ENCODE measurements at regions not wholly inside any gene's neighbourhood (a gene's known extent, or its start where the extent isn't known, plus 50 kb on each side); places are given as distances from the start of the nearest gene placed in this dataset.
"Not testable (repeated sequence)": the region's sequence is repeated elsewhere in the genome, so short reads cannot be mapped to it uniquely, and the experiment has no call there.

GRCh38 chr10:2888403-2889004 lies 178.8 kb upstream of the PFKP start:
- no peak for ATAC-seq

DNA sequence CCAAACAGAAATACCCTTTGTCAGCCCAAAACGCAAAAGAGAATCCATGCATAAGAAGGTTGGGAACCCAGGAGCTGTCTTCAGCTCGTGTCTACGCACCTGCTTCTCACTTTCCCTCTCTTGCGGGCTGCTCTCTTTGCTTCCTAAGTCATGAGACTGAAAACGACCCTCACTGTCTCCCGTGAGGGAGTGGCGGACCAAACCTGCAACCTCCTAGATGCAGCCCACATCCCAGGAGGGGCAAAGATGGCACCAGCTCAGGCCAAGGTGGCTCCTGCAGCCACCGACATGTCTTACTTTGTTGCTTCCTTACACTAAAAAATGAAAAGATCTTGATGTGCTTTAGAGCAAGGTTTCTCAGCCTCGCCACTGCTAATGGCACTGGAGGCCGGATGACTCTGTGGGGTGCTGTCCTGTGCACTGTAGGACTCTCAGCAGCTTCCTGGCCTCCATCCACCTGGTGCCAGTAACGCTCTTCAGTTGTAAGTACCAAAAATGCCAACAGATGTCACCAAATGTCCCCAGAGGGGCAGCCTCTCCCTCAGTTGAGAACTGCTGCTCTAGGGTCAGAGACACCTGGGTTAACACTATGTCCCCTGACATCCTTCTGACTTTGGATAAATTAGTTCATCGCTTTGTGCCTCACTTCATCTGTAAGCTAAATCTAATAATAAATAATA lies 179.8 kb upstream of the PFKP start:
- ATAC-seq: no peak

GRCh38 chr10:2886662-2887061 lies 180.7 kb upstream of the PFKP start:
- ATAC-seq: no peak

DNA sequence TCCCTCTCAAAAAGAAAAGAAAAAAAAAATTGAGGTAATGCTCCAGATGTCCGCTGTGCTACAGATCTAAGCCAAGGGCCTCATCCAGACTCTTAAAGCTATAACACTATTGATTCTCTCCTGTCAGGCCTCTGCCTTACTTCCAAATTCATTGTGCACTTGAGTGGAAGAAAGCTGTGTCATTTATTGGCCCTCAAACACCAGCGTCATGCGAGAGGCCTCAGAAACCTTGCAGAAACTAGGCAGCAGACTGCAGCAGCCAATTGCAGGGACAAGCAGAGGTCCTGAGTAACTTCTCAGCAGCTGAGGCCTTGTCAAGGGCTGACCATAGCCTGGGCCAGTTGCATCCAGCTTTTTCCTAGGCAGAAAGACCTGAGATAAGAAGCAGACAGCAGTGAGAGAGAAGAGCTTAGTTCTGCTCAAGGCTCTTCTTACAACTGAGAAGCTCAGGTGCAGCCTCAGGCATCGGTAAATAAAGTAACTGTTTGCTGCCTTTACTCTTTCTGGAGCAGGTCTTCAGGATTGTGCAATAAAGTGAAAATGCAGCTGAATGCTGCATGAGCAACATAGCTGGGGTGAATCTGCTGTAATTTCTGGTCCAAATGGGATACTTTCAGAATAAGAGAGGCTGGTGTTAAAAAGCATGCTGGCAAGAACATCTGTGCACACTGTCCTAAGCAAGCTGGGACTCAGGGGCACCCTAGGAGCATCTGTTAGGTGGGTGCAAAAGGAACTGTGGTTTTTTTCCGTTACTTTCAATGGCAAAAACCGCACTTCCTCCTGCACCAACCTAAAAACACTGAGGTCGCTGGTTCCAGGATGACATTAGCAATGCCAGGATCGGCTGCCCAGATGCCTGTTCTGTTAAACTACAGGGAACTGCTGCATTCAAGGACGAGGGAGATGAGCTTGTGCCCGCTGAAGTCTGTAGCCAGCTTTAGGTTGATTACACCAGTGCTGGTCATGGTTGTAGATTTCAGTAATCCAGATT lies 181.8 kb upstream of the PFKP start:
- no peak for ATAC-seq

DNA sequence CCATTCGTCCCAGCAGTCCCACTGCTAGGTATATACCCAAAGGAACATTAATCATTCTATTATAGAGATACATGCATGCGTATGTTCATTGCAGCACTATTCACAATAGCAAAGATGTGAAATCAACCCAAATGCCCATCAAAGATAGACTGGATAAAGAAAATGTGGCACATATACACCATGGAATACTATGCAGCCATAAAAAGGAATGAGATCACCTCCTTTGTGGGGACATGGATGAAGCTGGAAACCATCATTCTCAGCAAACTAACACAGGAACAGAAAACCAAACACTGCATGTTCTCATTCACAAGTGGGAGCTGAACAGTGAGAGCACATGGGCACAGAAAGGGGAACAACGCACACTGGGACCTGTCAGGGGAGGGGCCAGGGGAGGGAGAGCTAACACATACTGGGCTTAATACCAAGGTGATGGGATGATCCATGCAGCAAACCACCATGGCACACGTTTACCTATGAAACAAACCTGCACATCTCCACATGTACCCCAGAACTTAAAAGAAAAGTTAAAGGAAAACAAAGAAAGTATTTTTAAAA lies 183.3 kb upstream of the PFKP start:
- ATAC-seq: not testable (repeated sequence)

DNA sequence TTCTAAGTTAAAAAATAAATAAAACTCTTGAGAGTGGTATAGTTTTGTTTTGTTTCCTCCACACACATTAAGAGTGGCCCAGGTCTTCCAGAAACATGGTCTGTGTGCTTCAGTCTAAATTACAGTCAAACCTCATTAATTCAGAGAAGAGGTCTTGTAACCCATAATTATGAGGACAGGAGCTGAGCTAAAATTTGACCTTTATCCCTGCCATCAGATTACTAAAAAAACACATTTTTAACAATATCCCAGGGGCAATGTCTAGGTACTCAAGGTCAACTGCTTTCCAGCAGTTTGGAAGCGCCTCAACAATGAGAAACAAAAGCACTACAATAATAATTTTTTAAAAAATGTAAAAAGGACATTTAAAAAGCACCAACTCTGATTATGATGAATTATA lies 184.1 kb upstream of the PFKP start:
- ATAC-seq: no peak

DNA sequence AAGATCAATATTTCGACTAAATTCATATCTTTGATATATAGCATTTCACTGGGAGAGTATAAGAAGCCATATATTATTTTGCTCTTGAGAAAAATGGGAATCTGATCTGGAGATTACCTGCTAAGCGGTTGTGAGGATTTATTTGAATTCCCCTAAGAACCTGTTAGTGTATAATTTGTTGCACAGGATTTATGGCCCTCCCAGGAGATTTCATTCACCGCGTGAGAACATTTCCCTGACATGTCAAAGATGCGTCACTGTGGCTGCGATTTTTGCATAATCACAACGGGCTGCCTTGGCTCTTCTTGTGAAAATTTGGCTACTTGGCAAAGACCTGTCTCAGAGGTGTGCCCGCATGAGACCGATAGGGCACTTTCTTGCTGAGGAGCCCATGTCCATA lies 184.7 kb upstream of the PFKP start:
- ATAC-seq: no peak

- ATAC-seq: no peak
Observed at GRCh38 chr10:2881720-2882620, 185.4 kb upstream of the PFKP start.

DNA sequence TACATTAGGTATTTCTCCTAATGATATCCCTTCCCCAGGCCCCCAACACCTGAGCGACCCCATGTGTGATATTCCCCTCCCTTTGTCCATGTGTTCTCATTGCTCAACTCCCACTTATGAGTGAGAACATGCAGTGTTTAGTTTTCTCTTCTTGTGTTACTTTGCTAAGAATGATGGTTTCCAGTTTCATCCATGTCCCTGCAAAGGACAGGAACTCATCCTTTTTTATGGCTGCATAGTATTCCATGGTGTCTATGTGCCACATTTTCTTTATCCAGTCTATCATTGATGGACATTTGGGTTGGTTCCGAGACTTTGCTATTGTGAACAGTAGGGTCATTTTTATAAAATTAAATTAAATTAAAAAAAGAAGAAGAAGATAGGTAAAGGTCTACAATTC lies 187.3 kb upstream of the PFKP start:
- not testable (repeated sequence) for ATAC-seq

DNA sequence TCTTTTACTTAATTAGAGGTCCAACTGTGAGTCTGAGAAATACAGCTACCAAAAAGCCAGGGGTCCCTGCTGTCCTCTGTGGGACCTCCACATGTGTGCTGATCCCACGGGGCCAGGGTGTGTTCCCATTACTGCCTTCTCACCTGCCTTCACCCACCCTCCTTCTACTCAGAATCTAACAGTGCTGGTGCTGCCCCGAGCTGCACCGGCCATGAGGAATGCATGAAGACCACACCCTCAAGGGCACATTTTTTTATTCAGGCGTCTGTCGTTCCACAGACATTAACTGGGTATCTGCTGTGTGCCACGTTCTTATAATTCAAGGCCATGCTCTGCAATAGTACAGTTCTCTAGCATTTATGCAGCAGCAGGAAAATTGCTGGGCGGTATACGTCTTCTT lies 188.5 kb upstream of the PFKP start:
- ATAC-seq: no peak

DNA sequence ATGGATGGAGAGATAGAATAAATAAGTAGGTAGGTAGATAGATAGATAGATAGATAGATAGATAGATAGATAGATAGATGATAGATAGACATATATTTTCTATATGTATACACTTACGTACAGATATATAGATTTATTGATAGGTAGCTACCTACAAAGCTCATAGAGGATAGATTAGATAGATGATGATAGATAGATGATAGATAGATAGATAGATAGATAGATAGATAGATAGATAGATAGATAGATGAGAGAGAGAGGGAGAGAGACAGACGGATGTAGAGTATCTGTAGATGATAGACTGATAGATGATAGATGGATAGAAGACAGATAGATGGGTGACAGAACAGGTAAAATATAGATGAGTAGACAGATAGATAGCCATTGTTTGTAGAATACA lies 191.3 kb upstream of the PFKP start:
- no peak for ATAC-seq

DNA sequence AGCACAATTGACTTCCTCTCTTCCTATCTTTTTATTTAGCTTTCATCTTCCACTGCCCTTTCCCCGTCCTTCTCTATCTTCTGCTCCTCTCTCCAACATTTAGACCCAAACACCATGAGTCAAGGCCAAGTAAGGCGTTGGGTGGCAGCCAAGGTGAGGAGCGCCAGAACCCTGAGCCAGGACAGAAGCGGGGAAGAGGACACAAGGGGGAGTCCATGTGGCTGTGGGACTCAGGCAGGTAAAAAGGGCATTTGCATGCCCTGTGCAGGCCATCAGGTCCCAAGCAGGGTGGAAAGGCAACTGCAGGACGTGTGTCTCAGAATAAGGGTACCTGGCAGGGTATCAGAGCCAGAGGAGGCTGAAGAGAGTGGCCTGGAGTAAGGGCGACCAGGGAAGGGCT lies 192.4 kb upstream of the PFKP start:
- ATAC-seq: no peak

DNA sequence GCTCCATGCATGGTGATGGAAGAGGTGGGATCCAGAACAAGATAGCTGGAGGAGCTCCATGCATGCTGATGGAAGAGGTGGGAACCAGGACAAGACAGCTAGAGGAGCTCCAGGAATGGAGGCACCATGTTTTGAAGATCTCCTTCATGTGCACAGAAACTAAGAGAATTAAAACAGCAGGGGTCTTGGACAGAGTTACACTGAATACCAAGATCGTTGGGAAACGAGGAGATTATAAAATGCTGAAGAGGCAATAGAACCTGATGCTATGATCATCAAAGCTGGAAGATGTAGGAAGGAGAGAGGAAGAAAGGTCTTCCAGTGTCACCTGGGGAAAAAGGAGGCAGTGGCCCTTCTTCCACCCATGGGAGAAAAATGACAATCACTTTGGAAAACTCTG lies 193.6 kb upstream of the PFKP start:
- no peak for ATAC-seq

GRCh38 chr10:2871673-2872219 lies 195.6 kb upstream of the PFKP start:
- no peak for ATAC-seq

DNA sequence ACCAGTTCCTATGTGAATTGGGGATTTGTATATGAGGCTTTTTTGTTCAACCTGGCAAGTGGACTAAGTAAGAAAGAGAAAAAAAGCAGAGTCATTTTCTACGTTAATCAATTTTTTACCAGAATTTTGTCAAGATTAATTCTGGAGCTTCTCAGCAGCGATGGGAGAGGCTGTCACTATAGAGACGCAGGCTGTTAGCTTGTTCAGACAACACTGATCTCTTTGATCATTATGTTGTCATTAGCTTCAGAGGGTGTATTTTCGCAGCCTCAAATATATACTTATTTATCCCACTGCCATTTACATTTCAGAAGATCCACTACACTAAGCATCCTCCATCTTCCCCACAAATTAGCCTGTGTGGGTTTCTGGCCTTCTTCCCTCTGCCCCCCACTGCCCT lies 196.7 kb upstream of the PFKP start:
- no peak for ATAC-seq

DNA sequence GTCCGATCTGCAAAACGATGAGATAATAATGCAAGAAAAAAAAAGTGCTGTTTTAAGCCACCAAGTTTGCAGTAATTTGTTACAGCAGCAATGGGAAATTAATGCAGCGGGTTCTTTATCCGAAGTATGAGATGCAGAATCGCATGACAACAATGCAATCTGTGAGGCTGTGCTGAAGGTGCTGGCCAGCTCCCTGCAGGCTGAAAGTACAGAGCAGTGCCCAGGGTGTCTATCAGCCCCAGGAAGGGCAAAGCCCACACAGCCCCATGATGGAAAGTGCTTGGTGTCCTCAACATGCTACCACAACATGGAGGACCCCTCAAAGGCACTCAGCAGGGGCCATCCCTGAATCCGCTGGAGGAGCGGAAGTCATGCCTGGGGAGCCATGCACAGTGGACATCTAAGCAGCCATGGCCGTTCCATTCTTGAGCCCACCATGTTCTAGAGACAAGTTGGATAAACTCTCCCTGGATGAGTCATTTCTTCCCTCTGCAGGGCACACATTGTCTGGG lies 199.5 kb upstream of the PFKP start:
- ATAC-seq: no peak

DNA sequence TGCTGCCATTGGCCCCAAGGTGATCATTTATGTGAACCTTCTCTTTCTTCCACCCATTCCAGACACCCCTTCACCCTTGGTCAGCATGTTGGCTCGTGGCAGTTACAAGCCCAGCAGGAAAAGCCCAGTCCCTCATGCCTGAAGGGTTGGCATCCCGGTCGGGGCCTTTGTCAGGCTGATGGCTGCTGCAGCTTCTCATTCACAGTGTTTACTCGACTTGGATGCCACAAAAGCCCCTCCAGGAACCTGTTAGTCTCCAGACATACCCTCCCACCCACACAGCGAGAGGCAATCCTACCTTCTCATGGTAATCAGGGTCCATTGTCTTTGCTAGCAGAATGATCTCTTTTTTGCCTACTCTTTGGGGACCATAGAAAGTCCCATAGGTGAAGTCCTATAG lies 200.8 kb upstream of the PFKP start:
- ATAC-seq: no peak

DNA sequence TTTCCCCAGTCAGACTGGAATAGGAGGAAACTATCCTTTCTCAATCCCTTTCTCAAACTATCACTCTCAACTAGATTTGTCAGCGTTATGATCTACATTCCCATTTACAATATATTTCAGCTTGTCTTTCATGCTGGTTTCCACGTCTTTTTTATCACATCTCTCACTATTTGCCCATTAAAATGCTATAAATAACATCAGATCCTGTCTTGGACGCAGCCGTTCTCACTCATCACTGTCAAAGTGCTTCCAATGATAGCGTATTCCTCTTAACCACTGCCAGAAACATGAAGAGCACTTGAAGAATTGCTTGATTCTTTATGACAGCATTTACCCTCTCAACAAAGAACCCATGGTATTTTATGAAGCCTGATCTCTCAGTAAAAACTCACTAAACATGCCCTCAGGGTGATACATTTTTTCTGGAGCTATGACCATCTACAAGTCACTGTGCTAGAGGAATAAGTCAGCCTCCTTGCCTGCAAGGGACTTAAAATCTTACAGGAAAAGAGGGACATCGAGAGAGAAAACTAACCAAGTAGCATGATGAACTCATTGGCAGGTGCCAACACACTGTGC lies 205.6 kb upstream of the PFKP start:
- ATAC-seq: no peak

DNA sequence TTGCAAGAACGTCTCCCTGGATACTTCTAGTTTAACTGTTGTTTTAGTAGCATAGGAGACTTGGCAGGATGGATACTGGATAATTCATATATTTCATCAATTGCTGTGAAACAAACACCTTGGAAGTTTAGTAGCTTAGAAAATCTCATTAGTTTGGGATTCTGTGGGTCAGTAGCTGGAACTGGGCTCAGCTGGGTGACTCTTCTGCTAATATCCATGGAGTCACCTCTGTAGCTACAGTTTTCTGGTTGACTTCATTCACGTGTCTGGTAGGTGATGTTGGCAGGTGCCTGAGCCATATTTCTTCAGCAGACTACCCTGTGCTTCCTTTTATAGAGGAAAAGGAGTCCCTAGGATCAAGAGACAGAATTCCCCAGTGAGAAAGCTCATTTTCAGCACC lies 208.9 kb upstream of the PFKP start:
- ATAC-seq: no peak

- ATAC-seq: no peak
Observed at GRCh38 chr10:2856598-2856997, 210.8 kb upstream of the PFKP start.

Measured in esophagus mucosa (tissue), 1 donor.